K562 (cell line): ENCODE measurements at regions not wholly inside any gene's neighbourhood (a gene's known extent, or its start where the extent isn't known, plus 50 kb on each side); places are given as distances from the start of the nearest gene placed in this dataset.

Experiments
- ATAC-seq: fragments of 200-7000 bp; cut with Tn5 transposase; 3 replicates; pipeline ENCODE4 v1.9.1; 2020; ENCODE audit warnings: moderate library complexity
- BruUV-seq: library from RNA; stranded (reverse); fragments of 400-500 nt; replicated peaks from 2 replicates; lab custom pipeline; 2021; lab: Mats Ljungman, UMichigan
- CTCF ChIA-PET: fragments of 300-600 bp; formaldehyde crosslinking; extraction: SDS; loops from one replicate; lab custom pipeline; 2021; ENCODE audit warnings: low intra/inter-chr PET ratio; lab: Yijun Ruan, JAX
- POLR2A ChIA-PET: fragments of 300-600, 350-650 bp; sonication (Branson Sonifier 250); formaldehyde crosslinking; extraction: SDS; loops from one replicate; lab custom pipeline; 2021; ENCODE audit warnings: antibody characterized with exemption, inconsistent platforms; lab: Yijun Ruan, JAX
- DNase-seq, 4 experiments: peaks; one replicate each; pipeline versions ENCODE4 v3.0.0 to v3.0.0-alpha.2; 2011 to 2018; ENCODE audit warnings: low spot score in 3 of 4, mixed read lengths in 3 of 4; ENCODE audit errors: extremely low read depth in 1 of 4
- FAIRE-seq: peaks from 2 replicates; lab custom pipeline; 2011; peaks lifted over from hg19 to GRCh38; lab: Jason Lieb, UNC
- H2AFZ ChIP-seq: 2 replicates; pipeline ENCODE4 v1.6.0; 2011; ENCODE audit warnings: low read depth, low read length, control low read depth, inconsistent platforms
- H3K27ac ChIP-seq: fragments of 200-600 bp; 3 replicates; pipeline ENCODE4 v1.8.0; 2011; ENCODE audit warnings: low read depth, mild to moderate bottlenecking, control low read depth, inconsistent platforms, low read length, moderate library complexity, mixed read lengths; ENCODE audit errors: extremely low read depth
- H3K27me3 ChIP-seq, 2 experiments: fragments of 300-600 bp in 1 of 2; 2 replicates in 1 of 2; 3 replicates in 1 of 2; pipeline versions ENCODE4 v1.6.0 to v1.8.0; 2011; ENCODE audit warnings: inconsistent platforms in 2 of 2, low read length in 2 of 2, mild to moderate bottlenecking in 1 of 2, mixed read lengths in 1 of 2, moderate library complexity in 1 of 2; ENCODE audit not compliant: control insufficient read depth in 2 of 2, insufficient read depth in 2 of 2
- H3K36me3 ChIP-seq: fragments of 300-600 bp; 3 replicates; pipeline ENCODE4 v1.8.0; 2011; ENCODE audit warnings: mild to moderate bottlenecking, low read length, inconsistent platforms; ENCODE audit not compliant: control insufficient read depth, insufficient read depth
- H3K4me1 ChIP-seq, 2 experiments: fragments of 200-600 bp in 1 of 2; replicated peaks in 1 of 2; 2 replicates in 1 of 2; 3 replicates in 1 of 2; pipeline versions ENCODE4 v1.5.1 to v1.8.0; 2011; ENCODE audit warnings: inconsistent platforms in 2 of 2, low read length in 2 of 2, mild to moderate bottlenecking in 1 of 2, mixed read lengths in 1 of 2, moderate library complexity in 1 of 2; ENCODE audit not compliant: control insufficient read depth in 2 of 2, insufficient read depth in 2 of 2
- H3K4me2 ChIP-seq: 2 replicates; pipeline ENCODE4 v1.6.1; 2011; ENCODE audit warnings: low read length, control low read depth, inconsistent platforms, mixed read lengths; ENCODE audit not compliant: insufficient read depth
- H3K4me3 ChIP-seq: fragments of 200-600 bp; sonication (generic), shearing (Covaris generic); 2 replicates; pipeline ENCODE4 v1.5.1; 2016; ENCODE audit warnings: control low read depth, inconsistent platforms
- H3K79me2 ChIP-seq: fragments of 200-600 bp; 3 replicates; pipeline ENCODE4 v1.8.0; 2011; ENCODE audit warnings: low read length, inconsistent platforms; ENCODE audit not compliant: control insufficient read depth, insufficient read depth
- H3K9ac ChIP-seq, 2 experiments: 2 replicates each; pipeline versions ENCODE4 v1.6.0 to v1.6.1; 2011; ENCODE audit warnings: low read depth in 2 of 2, low read length in 2 of 2, control low read depth in 1 of 2, inconsistent platforms in 1 of 2, mild to moderate bottlenecking in 1 of 2, mixed read lengths in 1 of 2; ENCODE audit not compliant: insufficient read depth in 1 of 2
- H3K9me1 ChIP-seq: one replicate; pipeline ENCODE4 v1.6.0; 2011; ENCODE audit warnings: inconsistent platforms, mild to moderate bottlenecking, low read length, moderate library complexity; ENCODE audit not compliant: control insufficient read depth, insufficient read depth
- H3K9me3 ChIP-seq: replicated peaks from 2 replicates; pipeline ENCODE4 v1.5.1; 2011; ENCODE audit warnings: low read depth, low read length, inconsistent platforms; ENCODE audit not compliant: control insufficient read depth, insufficient read depth
- H4K20me1 ChIP-seq: replicated peaks from 2 replicates; pipeline ENCODE4 v1.6.1; 2011; ENCODE audit warnings: low read length, inconsistent platforms, mixed read lengths; ENCODE audit not compliant: control insufficient read depth, insufficient read depth
- ARNT ChIP-seq, 2 experiments: fragments of 450-650 bp; IDR thresholded peaks; 2 replicates each; pipeline ENCODE4 v1.6.1; 2016; ENCODE audit warnings: mild to moderate bottlenecking in 1 of 2
- CHD4 ChIP-seq: fragments of 200-600 bp; sonication (generic); IDR thresholded peaks from 3 replicates; pipeline ENCODE4 v1.6.1; 2012; ENCODE audit warnings: low read depth, mild to moderate bottlenecking, mixed read lengths, low read length, inconsistent platforms; ENCODE audit not compliant: insufficient read depth, insufficient replicate concordance, poor library complexity, severe bottlenecking
- KLF16 ChIP-seq: IDR thresholded peaks from 2 replicates; pipeline ENCODE4 v1.6.1; 2016; ENCODE audit warnings: antibody characterized with exemption
- PCBP2 ChIP-seq: fragments of 200-400 bp; formaldehyde crosslinking; IDR thresholded peaks from 2 replicates; pipeline ENCODE4 v1.6.1; 2018; ENCODE audit warnings: low read length, low read depth, mild to moderate bottlenecking, moderate library complexity; ENCODE audit not compliant: poor library complexity, severe bottlenecking
- POLR2AphosphoS5 ChIP-seq: IDR thresholded peaks from 2 replicates; pipeline ENCODE4 v1.6.1; 2011; ENCODE audit warnings: mild to moderate bottlenecking, low read depth, low read length, moderate library complexity; ENCODE audit not compliant: control insufficient read depth, insufficient read depth
- PYGO2 ChIP-seq: fragments of 450-650 bp; IDR thresholded peaks from 2 replicates; pipeline ENCODE4 v1.6.1; 2016; ENCODE audit warnings: mild to moderate bottlenecking, missing genetic modification characterization, moderate library complexity, missing compliant biosample characterization
- RCOR1 ChIP-seq, 2 experiments: IDR thresholded peaks; 2 replicates each; pipeline ENCODE4 v1.6.1; 2012; ENCODE audit warnings: low read depth in 2 of 2, low read length in 2 of 2, borderline replicate concordance in 1 of 2, improper control_type of control experiment in 1 of 2
- TAF7 ChIP-seq: fragments of 450-650 bp; IDR thresholded peaks from 2 replicates; pipeline ENCODE4 v1.6.1; 2016; ENCODE audit warnings: missing genetic modification characterization, missing compliant biosample characterization
- THRAP3 ChIP-seq: fragments of 450-650 bp; IDR thresholded peaks from 2 replicates; pipeline ENCODE4 v1.6.1; 2016; ENCODE audit warnings: mild to moderate bottlenecking, inconsistent platforms, borderline replicate concordance
- WGBS: fragments of 100-300 bp; shearing (Covaris generic); methylation state at CpG from one replicate; pipeline ENCODE4 v1.1.6; 2016; ENCODE audit warnings: low coverage, mixed read lengths; ENCODE audit not compliant: insufficient coverage; ENCODE audit errors: missing lambda C conversion rate; 5-methylcytosine and 5-hydroxymethylcytosine counted together
- in situ Hi-C: fragments of 300-500 bp; cut with MboI; formaldehyde crosslinking; loops from 4 replicates; pipeline ENCODE4 v1.15.0; 2018; ENCODE audit warnings: inconsistent platforms, mixed read lengths
- intact Hi-C: fragments of 100-400 bp; cut with micrococcal nuclease; formaldehyde crosslinking; loops from 2 replicates; pipeline ENCODE4 v1.14.2; 2022
- TF ChIP-seq, protein P1 (sequence below): fragments of 450-650 bp; formaldehyde crosslinking; IDR thresholded peaks from 2 replicates; pipeline ENCODE4 v1.4.0; 2022; ENCODE audit warnings: missing genetic modification characterization
- TF ChIP-seq, protein P2 (sequence below): sonication (generic); formaldehyde crosslinking; IDR thresholded peaks from 2 replicates; pipeline ENCODE4 v1.8.0; 2022; ENCODE audit warnings: mild to moderate bottlenecking, low read depth, missing genetic modification reagents

DNA sequence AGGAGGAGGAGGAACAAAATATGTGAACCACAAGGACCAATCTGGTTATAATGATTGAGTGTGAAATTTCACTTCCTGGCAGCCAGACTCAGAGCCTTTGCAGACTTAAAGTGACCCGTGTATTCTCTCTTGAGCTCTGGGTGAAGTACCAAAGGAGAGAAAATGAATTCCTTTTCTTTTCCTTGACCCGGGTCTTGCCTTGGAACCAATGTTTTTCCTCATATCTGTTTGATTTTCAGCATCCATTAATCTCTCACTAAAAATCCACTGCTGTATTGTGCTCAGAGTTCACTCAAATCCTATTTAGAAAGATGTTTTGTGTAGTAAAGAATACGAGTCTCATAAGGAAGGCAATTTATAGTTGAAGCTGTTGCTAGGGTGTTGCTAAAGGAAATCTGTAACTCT is 78.3 kb upstream of the C1QTNF7 start (continued):
- TF ChIP-seq PYGO2 (no peak), KLF16 (no peak)
- TF ChIP-seq, protein P1, sequence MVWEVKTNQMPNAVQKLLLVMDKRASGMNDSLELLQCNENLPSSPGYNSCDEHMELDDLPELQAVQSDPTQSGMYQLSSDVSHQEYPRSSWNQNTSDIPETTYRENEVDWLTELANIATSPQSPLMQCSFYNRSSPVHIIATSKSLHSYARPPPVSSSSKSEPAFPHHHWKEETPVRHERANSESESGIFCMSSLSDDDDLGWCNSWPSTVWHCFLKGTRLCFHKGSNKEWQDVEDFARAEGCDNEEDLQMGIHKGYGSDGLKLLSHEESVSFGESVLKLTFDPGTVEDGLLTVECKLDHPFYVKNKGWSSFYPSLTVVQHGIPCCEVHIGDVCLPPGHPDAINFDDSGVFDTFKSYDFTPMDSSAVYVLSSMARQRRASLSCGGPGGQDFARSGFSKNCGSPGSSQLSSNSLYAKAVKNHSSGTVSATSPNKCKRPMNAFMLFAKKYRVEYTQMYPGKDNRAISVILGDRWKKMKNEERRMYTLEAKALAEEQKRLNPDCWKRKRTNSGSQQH (CRISPR knock-in tag) = no peak

DNA sequence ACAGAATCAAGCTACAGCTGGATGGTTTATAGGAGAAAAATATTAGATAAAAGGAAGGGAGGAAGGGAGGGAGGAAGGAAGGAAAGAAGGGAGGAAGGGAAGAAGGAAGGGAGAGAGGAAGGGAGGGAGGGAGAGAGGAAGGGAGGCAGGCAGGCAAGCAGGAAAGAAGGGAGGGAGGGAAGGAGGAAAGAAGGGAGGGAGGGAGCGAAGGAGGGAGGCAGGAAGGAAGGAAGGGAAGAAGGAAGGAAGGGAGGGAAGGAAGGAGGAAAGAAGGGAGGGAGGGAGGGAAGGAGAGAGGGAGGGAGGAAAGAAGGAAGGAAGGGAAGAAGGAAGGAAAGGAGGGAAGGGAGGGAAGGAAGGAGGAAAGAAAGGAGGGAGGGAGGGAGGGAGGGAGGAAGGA is 77.9 kb upstream of the C1QTNF7 start:
- Histone ChIP-seq H3K9me1 (no peaks in the 10 kb centered on the region), H4K20me1 (no peaks in the 10 kb centered on the region), H3K9me3 (no peaks in the 10 kb centered on the region), H3K27ac (no peak overlapping the region)
- intact Hi-C loops = no loop called here
- 0% methylated on average over 1 of the region's 1 CpG for WGBS
- ATAC-seq (no peak), FAIRE-seq (no peak)
- no TSS peak for BruUV-seq
- CTCF ChIA-PET = no interaction called here
- TF ChIP-seq THRAP3 (no peak), TAF7 (no peak), RCOR1 (IDR thresholded peaks at IDR 0.05; ENCODE audit: borderline replicate concordance in 1 of 2, low read depth in 2 of 2, low read length in 2 of 2) (no peak), POLR2AphosphoS5 (no peak), PCBP2 (peak; percentile 60), CHD4 (no peak), ARNT (IDR thresholded peaks at IDR 0.05) (no peak)
- TF ChIP-seq, protein P2, sequence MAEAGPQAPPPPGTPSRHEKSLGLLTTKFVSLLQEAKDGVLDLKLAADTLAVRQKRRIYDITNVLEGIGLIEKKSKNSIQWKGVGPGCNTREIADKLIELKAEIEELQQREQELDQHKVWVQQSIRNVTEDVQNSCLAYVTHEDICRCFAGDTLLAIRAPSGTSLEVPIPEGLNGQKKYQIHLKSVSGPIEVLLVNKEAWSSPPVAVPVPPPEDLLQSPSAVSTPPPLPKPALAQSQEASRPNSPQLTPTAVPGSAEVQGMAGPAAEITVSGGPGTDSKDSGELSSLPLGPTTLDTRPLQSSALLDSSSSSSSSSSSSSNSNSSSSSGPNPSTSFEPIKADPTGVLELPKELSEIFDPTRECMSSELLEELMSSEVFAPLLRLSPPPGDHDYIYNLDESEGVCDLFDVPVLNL (CRISPR knock-in tag) = no peak
- TF ChIP-seq, all 486 proteins: peak for 1
- Histone ChIP-seq H2AFZ (no peak overlapping the region), H3K4me3 (no peak overlapping the region), H3K36me3 (no peaks in the 10 kb centered on the region), H3K79me2 (no peaks in the 10 kb centered on the region), H3K4me1 (no peaks in the 10 kb centered on the region), H3K4me2 (no peak overlapping the region), H3K9ac (no peak overlapping the region), H3K27me3 (no peaks in the 10 kb centered on the region)
- POLR2A ChIA-PET = no interaction called here
- no peak for DNase-seq
- in situ Hi-C loops = no loop called here
